ENCODE measurements at regions not wholly inside any gene's neighbourhood (a gene's known extent, or its start where the extent isn't known, plus 50 kb on each side); places are given as distances from the start of the nearest gene placed in this dataset.
"Not testable (repeated sequence)": the region's sequence is repeated elsewhere in the genome, so short reads cannot be mapped to it uniquely, and the experiment has no call there.

GRCh38 chr5:163889369-163889768 lies 383.9 kb downstream of the MAT2B start:
- no peak for DNase-seq

- DNase-seq, result no peak
These were observed 384.8 kb downstream of the MAT2B start for GRCh38 chr5:163890261-163890660.

- no peak for DNase-seq
These were observed 387.9 kb downstream of the MAT2B start for GRCh38 chr5:163893281-163893680.

GRCh38 chr5:163894645-163895044 lies 389.2 kb downstream of the MAT2B start:
- DNase-seq, result no peak

- DNase-seq, result no peak
These were observed 393.5 kb downstream of the MAT2B start for GRCh38 chr5:163898873-163899272.

- DNase-seq, result not testable (repeated sequence)
These were observed 402.4 kb downstream of the MAT2B start for GRCh38 chr5:163907783-163908182.

GRCh38 chr5:163908253-163908652 lies 402.8 kb downstream of the MAT2B start:
- DNase-seq, result no peak

GRCh38 chr5:163910226-163910625 lies 404.8 kb downstream of the MAT2B start:
- DNase-seq, result no peak

- DNase-seq, result no peak
These were observed 406.6 kb downstream of the MAT2B start for GRCh38 chr5:163912046-163912445.

- DNase-seq, result no peak
These were observed 408.1 kb downstream of the MAT2B start for GRCh38 chr5:163913548-163913947.

- no peak for DNase-seq
These were observed 409.5 kb downstream of the MAT2B start for GRCh38 chr5:163914910-163915309.

- no peak for DNase-seq
These were observed 410.1 kb downstream of the MAT2B start for GRCh38 chr5:163915481-163915961.

- DNase-seq, result no peak
These were observed 411.0 kb downstream of the MAT2B start for GRCh38 chr5:163916376-163916775.

GRCh38 chr5:163916861-163917260 lies 411.4 kb downstream of the MAT2B start:
- no peak for DNase-seq

GRCh38 chr5:163917747-163918146 lies 412.3 kb downstream of the MAT2B start:
- DNase-seq, result no peak

GRCh38 chr5:163934990-163935389 lies 429.6 kb downstream of the MAT2B start:
- DNase-seq, result not testable (repeated sequence)

- no peak for DNase-seq
These were observed 433.2 kb downstream of the MAT2B start for GRCh38 chr5:163938595-163938994.

GRCh38 chr5:163941079-163941478 lies 435.7 kb downstream of the MAT2B start:
- DNase-seq, result no peak

GRCh38 chr5:163943546-163943945 lies 438.1 kb downstream of the MAT2B start:
- DNase-seq, result no peak

GRCh38 chr5:163944738-163945137 lies 439.3 kb downstream of the MAT2B start:
- DNase-seq, result no peak

- no peak for DNase-seq
These were observed 442.6 kb downstream of the MAT2B start for GRCh38 chr5:163947848-163948666.

- no peak for DNase-seq
These were observed 444.8 kb downstream of the MAT2B start for GRCh38 chr5:163950248-163950647.

GRCh38 chr5:163951069-163951468 lies 445.6 kb downstream of the MAT2B start:
- DNase-seq, result no peak

GRCh38 chr5:163953901-163954300 lies 448.5 kb downstream of the MAT2B start:
- no peak for DNase-seq

- not testable (repeated sequence) for DNase-seq
These were observed 455.8 kb downstream of the MAT2B start for GRCh38 chr5:163961230-163961629.

Measured in NCI-H1048 (cell line).